MM.1S (cell line): ENCODE measurements at regions not wholly inside any gene's neighbourhood (a gene's known extent, or its start where the extent isn't known, plus 50 kb on each side); places are given as distances from the start of the nearest gene placed in this dataset.

Experiments used
- DNase-seq: peaks from one replicate; pipeline ENCODE4 v3.0.0-alpha.2; 2015
- H2AFZ ChIP-seq: fragments of 300-600 bp; sonication (generic); 2 replicates; pipeline ENCODE4 v1.6.0; 2016; ENCODE audit warnings: antibody characterized with exemption, low read length
- H3F3A ChIP-seq: fragments of 300-600 bp; sonication (generic); 2 replicates; pipeline ENCODE4 v1.6.1; 2016; ENCODE audit warnings: mild to moderate bottlenecking, antibody characterized with exemption, low read length, moderate library complexity, mixed read lengths; ENCODE audit not compliant: insufficient read depth
- H3K27ac ChIP-seq: fragments of 300-600 bp; sonication (generic); 2 replicates; pipeline ENCODE4 v1.5.1; 2016; ENCODE audit warnings: mild to moderate bottlenecking, low read length
- H3K27me3 ChIP-seq: fragments of 300-600 bp; sonication (generic); replicated peaks from 2 replicates; pipeline ENCODE4 v1.6.0; 2016; ENCODE audit warnings: low read length; ENCODE audit not compliant: insufficient read depth
- H3K36me3 ChIP-seq: fragments of 300-600 bp; sonication (generic); replicated peaks from 2 replicates; pipeline ENCODE4 v1.6.1; 2016; ENCODE audit warnings: mild to moderate bottlenecking, low read length, mixed read lengths; ENCODE audit not compliant: insufficient read depth
- H3K4me1 ChIP-seq: fragments of 300-600 bp; sonication (generic); 2 replicates; pipeline ENCODE4 v1.6.1; 2016; ENCODE audit warnings: low read length, mixed read lengths
- H3K4me2 ChIP-seq: fragments of 300-600 bp; sonication (generic); 2 replicates; pipeline ENCODE4 v1.6.0; 2016; ENCODE audit warnings: low read depth, low read length
- H3K4me3 ChIP-seq: fragments of 300-600 bp; sonication (generic); 2 replicates; pipeline ENCODE4 v1.5.1; 2016; ENCODE audit warnings: low read length, mixed read lengths
- H3K79me2 ChIP-seq: fragments of 300-600 bp; sonication (generic); 2 replicates; pipeline ENCODE4 v1.6.1; 2016; ENCODE audit warnings: mixed run types, low read length, mixed read lengths
- H3K9ac ChIP-seq: fragments of 300-600 bp; sonication (generic); 2 replicates; pipeline ENCODE4 v1.6.1; 2016; ENCODE audit warnings: low read length, mixed read lengths
- H3K9me2 ChIP-seq: fragments of 300-600 bp; sonication (generic); replicated peaks from 2 replicates; pipeline ENCODE4 v1.6.1; 2016; ENCODE audit warnings: mild to moderate bottlenecking, low read length, mixed read lengths; ENCODE audit not compliant: insufficient read depth
- H3K9me3 ChIP-seq: fragments of 300-600 bp; sonication (generic); replicated peaks from 2 replicates; pipeline ENCODE4 v1.6.1; 2016; ENCODE audit warnings: mild to moderate bottlenecking, low read length, mixed read lengths; ENCODE audit not compliant: insufficient read depth
- H4K20me1 ChIP-seq: fragments of 300-600 bp; sonication (generic); 2 replicates; pipeline ENCODE4 v1.6.1; 2016; ENCODE audit warnings: mild to moderate bottlenecking, low read length, moderate library complexity, mixed read lengths; ENCODE audit not compliant: insufficient read depth
- EZH2 ChIP-seq: fragments of 300-600 bp; sonication (generic); optimal IDR thresholded peaks from 2 replicates; pipeline ENCODE3; 2017; ENCODE audit warnings: low read depth, mild to moderate bottlenecking, antibody characterized with exemption, low read length, mixed read lengths
- EZH2phosphoT487 ChIP-seq: fragments of 300-600 bp; sonication (generic); IDR thresholded peaks from 2 replicates; pipeline ENCODE4 v1.6.1; 2018; ENCODE audit warnings: antibody characterized with exemption, low read length
- TF ChIP-seq, protein P1 (sequence below): fragments of 300-600 bp; sonication (generic); IDR thresholded peaks from 2 replicates; pipeline ENCODE4 v1.5.1; 2016; ENCODE audit warnings: antibody characterized with exemption, low read length, mixed read lengths

DNA sequence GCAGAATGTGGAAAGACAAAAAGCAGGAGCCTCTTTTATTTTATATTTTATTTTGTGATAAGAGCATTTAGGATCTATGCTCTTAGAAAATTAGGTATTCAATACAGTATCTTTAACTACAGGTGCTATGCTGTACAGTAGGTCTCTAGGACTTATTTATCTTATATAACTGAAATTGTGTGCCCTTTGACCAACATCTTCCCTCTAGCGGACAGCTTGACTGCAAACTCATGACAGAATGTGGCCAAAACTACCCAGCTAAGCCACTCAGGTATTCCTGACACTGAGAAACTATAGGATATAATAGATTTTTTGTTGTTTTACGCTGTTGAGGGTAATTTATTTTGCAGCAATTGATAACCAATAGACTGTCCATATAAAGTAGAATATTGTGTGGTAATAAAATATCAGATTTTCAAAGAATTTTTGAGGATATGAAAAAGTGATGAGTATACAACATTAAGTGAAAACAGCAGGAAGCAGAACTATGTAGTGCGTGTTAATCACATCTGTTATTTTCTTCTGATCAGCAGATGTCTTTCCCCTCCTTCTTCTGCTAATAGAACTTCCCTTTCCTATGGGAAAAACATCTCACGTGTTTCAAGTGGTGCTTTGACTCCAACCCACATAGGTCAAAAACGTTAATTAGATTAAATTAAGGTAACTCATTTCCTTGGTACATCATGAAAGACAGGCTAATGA, 69.9 kb upstream of the SELENOP start:
- no peaks in the 10 kb centered on the region for H3K9me3 ChIP-seq
- H3K4me1 ChIP-seq: peaks cover 4% of the 10 kb centered on the region
- no peak overlapping the region for H3K4me2 ChIP-seq
- no peaks in the 10 kb centered on the region for H3K9me2 ChIP-seq
- TF ChIP-seq EZH2phosphoT487 (no peak), EZH2 (no peak)
- TF ChIP-seq, protein P1, sequence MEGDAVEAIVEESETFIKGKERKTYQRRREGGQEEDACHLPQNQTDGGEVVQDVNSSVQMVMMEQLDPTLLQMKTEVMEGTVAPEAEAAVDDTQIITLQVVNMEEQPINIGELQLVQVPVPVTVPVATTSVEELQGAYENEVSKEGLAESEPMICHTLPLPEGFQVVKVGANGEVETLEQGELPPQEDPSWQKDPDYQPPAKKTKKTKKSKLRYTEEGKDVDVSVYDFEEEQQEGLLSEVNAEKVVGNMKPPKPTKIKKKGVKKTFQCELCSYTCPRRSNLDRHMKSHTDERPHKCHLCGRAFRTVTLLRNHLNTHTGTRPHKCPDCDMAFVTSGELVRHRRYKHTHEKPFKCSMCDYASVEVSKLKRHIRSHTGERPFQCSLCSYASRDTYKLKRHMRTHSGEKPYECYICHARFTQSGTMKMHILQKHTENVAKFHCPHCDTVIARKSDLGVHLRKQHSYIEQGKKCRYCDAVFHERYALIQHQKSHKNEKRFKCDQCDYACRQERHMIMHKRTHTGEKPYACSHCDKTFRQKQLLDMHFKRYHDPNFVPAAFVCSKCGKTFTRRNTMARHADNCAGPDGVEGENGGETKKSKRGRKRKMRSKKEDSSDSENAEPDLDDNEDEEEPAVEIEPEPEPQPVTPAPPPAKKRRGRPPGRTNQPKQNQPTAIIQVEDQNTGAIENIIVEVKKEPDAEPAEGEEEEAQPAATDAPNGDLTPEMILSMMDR: no peak
- H3K79me2 ChIP-seq: no peaks in the 10 kb centered on the region
- no peaks in the 10 kb centered on the region for H4K20me1 ChIP-seq
- no peaks in the 10 kb centered on the region for H3F3A ChIP-seq
- no peak overlapping the region for H3K4me3 ChIP-seq
- H3K27me3 ChIP-seq: no peaks in the 10 kb centered on the region
- H3K9ac ChIP-seq: no peak overlapping the region
- no peak for DNase-seq
- H3K27ac ChIP-seq: no peak overlapping the region
- H2AFZ ChIP-seq: no peak overlapping the region
- no peaks in the 10 kb centered on the region for H3K36me3 ChIP-seq

DNA sequence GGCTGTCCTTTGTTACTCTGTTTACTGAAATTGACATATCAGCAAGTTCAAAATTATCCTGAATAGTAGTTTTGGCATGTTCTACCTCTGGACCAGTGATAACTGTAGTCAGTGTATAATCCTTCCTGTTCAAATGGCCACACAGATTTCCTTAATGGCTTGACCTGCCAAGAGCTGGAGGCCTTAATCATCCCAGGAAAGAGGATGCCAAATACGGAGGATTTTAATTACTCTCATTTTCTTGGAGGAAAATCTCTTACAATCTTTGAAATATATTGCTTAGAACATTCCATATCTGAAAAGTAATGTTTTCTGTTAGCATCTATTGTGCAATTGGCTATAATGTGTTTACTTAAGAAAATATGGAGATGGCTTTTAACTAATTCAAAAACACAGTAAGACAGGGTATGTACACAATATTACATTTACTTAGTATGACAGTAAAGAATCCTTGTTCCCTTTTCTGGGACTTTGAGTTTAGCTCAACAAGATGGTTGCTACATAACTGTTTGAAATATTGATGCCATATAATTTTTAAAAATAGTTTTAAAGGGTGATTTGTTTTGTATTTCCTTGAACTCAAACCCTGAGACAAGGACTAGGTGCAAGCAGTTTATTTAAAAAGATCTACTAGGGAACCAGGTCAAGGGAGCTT, 68.9 kb upstream of the SELENOP start:
- no peak overlapping the region for H2AFZ ChIP-seq
- no peaks in the 10 kb centered on the region for H3K27me3 ChIP-seq
- H3K9me3 ChIP-seq: no peaks in the 10 kb centered on the region
- H3K36me3 ChIP-seq: no peaks in the 10 kb centered on the region
- H3K79me2 ChIP-seq: no peaks in the 10 kb centered on the region
- H3K9me2 ChIP-seq: no peaks in the 10 kb centered on the region
- TF ChIP-seq, protein P1: no peak
- no peak for TF ChIP-seq EZH2
- TF ChIP-seq EZH2phosphoT487: no peak
- no peak overlapping the region for H3K4me3 ChIP-seq
- no peaks in the 10 kb centered on the region for H3K4me1 ChIP-seq
- DNase-seq: no peak
- H3K4me2 ChIP-seq: no peak overlapping the region
- H4K20me1 ChIP-seq: no peaks in the 10 kb centered on the region
- H3K9ac ChIP-seq: no peak overlapping the region
- no peak overlapping the region for H3K27ac ChIP-seq
- H3F3A ChIP-seq: no peaks in the 10 kb centered on the region

DNA sequence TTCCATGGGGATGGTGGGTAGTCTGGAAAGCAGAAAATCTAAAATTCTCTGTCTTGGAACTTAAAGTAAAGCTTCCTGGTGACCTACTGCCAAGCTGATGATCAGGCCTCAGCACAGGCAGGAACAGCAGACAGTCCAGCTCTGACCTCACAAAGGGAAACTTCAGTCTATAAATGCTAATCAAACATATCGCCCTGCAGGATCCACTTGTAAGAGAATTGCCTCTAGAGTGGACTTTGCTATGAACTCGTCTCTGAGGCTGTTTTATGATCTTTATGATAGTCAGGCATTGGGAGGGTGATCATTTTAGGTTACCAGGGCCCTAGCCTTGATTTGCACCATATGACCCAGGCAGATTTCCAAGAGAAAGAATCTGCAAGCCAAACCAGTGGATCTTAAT, 67.6 kb upstream of the SELENOP start:
- Histone ChIP-seq H2AFZ (no peak overlapping the region), H3K4me3 (no peak overlapping the region), H3K27me3 (no peaks in the 10 kb centered on the region), H3K9ac (no peak overlapping the region), H3F3A (no peaks in the 10 kb centered on the region), H3K79me2 (no peaks in the 10 kb centered on the region), H3K9me3 (no peaks in the 10 kb centered on the region), H3K4me1 (no peaks in the 10 kb centered on the region), H3K9me2 (no peaks in the 10 kb centered on the region), H3K36me3 (no peaks in the 10 kb centered on the region), H3K4me2 (no peak overlapping the region), H4K20me1 (no peaks in the 10 kb centered on the region), H3K27ac (no peak overlapping the region)
- DNase-seq: no peak
- no peak for TF ChIP-seq EZH2
- TF ChIP-seq EZH2phosphoT487: no peak
- TF ChIP-seq, protein P1: no peak
